CD4-positive, alpha-beta T cell treated with Interleukin-21 for 1 hour (primary cell): ENCODE measurements at regions not wholly inside any gene's neighbourhood (a gene's known extent, or its start where the extent isn't known, plus 50 kb on each side); places are given as distances from the start of the nearest gene placed in this dataset.
"Not testable (repeated sequence)": the region's sequence is repeated elsewhere in the genome, so short reads cannot be mapped to it uniquely, and the experiment has no call there.

Experiments
- DNase-seq: peaks from one replicate; pipeline ENCODE4 v3.0.0-alpha.2; 2020

DNA sequence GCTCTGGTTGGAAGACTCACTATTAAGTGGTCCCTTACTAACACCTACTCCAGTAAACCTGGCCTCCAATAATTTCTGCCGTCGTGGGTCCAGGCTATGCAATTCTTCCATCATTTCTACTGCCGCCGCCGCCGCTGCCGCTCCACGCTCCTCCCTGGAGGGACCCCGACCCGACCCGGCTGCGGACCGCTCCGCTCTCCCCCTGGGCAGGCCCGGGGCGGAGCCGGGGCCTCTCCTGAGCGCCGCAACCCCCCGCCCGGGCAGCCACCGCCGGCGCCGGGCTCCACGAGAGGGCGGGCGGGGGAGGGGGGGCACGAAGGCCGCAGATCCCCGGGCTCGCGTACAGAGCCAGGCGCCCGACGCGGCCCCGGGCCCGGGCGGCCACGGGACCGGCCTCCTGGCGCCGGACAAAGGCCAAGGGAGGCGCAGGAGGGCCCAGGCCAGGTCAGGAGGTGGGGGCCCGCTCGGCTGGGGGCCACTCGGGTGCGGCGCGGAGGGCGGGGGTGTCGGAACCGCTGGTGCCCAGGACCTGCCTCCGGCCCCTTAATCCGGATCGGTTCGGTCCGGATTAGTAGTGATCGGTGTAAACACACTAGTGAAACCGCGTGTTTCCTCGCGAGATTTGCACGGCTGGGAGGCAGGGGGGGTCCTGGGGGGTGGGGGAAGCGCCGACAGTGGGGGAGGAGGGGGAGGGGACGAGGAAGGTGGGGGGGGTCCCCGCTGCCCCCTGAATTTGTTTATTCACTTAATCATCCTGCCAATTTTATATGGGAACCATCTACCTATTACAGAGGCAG, 215.1 kb upstream of the CCL2 start:
- DNase-seq = peak; percentile 67

- no peak for DNase-seq
Observed at GRCh38 chr17:34045990-34046389, 209.1 kb upstream of the CCL2 start.

DNA sequence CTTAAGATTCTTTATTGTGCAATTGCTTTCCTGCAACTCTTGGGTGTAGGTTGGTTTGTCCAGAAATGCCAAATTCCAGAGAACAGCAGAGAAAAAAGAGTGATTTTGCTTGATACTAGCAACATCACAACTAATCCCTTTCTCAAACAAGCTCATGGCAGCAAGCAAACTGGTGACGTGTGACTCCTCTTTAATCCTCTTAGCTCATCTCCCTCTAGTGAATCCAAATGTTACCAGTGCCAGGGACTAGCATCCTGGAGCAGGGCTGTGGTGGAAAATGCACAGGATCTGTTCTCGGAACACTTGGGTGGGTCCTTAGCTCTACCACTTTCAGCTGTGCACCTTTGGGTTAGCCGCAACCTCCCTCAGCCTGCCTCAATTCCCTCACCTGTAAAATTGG, 204.0 kb upstream of the CCL2 start:
- no peak for DNase-seq

- DNase-seq = no peak
Observed at GRCh38 chr17:34054495-34054894, 200.6 kb upstream of the CCL2 start.

DNA sequence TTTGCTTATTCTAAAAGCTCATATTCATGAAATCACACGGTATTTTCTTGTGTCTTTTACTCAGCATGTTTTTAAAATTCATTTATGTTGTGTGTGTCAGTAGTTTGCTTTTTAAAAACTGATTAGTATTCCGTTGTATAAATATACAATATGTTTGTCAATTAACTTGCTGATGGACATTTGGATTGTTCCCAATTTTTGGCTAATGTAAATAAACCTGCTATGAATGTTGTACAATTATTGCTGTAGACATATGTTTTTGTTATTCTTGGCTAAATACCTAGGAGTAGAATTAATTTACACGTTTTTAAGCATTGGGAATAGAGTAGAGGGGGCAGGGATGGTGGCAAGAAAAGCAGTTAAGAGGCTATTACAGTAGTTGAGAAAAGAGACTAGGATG, 199.5 kb upstream of the CCL2 start:
- no peak for DNase-seq

DNA sequence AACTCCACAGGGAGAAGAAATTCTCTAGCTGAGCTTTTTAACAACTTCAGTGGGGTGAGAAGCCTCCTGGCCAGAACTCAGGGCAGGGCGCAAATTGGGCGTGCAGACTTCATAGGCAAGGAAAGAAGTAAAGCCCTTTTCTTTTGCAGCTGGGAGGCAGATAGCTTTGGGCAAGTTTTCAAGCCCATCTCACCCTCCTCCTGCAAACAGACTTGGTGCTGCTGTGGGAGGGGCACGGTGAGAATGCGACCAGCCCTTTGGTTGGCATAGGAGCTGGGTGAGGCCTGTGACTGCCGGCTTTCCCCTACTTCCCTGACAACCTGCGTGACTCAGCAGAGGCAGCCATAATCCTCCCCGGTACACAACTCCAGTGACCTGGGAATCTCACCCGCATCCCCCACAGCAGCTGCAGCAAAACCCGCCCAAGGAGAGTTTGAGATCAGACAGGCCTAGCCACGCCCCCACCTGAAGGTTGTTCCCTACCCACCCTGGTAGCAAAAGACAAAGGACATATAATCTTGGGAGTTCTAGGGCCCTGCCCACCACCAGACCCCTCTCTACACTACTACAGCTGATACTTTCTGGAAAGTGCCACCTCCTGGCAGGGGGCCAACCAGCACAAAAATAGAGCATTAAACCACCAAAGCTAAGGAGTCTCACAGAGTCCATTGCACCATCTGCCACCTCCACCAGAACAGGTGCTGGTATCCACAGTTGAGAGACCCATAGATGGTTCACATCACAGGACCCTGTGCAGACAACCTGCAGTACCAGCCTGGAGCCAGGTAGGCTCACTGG, 195.5 kb upstream of the CCL2 start:
- DNase-seq = no peak

DNA sequence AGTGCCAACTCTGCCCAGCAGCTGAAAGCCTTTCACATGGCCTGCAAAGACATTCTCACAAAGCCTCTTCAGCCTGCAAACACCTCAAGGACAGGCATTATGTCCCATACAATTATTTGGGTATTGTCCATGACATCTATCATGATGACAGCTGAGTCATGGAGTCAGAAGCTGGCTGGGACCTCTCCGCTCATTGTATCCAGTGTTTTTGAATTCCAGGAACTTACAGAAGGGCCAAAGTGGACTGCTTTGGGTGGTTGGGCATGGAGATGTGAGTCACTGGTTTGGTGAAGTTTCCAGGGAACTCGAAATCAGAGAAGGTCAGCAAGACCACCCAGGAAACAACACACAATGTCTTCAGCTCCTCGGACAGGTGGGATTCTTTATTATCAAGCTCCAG, 188.6 kb upstream of the CCL2 start:
- DNase-seq = no peak

- DNase-seq = no peak
Observed at GRCh38 chr17:34067011-34067410, 188.1 kb upstream of the CCL2 start.

GRCh38 chr17:34068571-34068970, 186.5 kb upstream of the CCL2 start:
- DNase-seq = no peak

DNA sequence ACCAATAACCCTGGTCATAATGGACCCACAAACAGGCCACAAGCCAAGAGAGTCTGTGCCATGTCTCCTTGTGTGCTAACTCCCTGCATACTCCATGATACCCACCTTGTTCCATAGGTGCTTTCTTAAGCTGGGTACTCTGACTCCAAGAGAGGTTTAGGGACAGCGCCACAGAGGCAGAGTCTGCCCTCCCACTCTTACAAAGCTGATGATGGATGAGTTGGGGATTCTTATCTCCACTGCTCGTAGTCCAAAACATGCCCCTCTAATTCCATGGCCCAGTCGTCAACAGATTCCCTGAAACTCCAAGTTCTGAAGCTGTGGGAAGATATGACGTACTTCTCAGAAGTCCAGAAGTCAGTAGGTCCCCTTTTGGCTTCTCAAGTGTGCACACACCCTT, 184.4 kb upstream of the CCL2 start:
- no peak for DNase-seq

DNA sequence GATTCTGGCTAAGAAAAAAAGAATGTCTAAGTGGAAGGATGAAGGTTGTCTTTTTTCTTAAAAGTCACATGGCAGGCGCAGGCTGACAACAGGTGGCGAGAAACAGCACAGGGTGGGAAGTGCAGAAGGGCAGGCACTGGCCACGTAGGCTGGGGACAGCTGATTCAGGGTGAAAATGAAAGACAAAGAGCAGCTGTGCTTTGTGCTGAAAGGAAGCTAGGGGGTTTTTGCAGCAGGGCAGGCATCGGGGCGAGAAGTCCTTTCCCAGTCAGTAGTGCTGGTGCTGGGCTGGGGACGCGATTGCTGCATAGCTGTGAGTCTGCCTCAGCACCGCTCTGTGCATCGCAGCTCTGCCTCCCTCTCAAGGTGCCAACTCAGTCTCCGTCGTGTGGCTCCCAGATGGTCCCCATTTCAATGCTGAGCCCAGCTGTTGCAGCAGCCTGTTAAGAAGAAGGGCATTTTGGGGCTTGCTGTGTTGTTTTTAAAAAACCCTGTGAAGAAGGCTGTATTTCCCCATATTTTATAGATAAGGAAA, 183.1 kb upstream of the CCL2 start:
- DNase-seq = no peak

DNA sequence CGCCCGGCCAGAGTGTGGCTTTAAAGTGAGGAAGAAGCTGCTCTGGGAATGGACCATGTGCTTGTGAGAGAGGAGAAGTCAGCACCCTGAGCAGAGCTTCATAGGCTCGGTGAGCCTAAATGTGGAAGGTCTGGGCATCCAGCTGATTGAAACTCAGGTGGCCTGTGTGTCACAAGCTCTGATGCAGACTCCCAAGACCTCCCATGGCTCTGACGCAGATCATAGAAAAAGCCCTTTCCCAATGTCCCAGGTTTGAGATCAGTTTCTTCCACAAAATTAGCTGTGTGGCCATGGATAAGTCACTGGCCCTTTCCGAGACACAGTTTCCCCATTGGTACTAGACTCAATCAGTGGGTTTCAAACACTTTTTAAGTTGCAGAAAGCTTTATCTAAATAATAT, 180.0 kb upstream of the CCL2 start:
- no peak for DNase-seq

- DNase-seq = no peak
Observed at GRCh38 chr17:34076743-34077631, 178.1 kb upstream of the CCL2 start.

DNA sequence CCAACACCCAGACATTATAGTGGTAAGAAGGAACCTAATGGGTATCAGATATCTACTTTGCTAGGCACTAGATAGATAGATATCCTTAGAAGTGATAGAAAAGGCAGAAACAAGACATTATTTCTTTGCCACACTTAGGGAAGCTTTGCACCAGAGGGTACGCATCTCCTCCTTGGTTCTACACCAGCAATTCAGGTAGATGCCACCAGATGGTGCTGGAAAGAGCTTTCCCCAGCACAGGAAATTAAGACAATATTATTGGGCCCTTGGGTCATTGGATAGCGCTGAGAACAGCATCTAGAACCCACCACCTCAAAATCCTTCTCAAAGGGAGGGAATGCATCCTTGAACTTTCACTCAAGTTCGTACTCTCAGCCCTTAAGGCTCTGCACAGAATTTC, 173.8 kb upstream of the CCL2 start:
- DNase-seq = no peak

- no peak for DNase-seq
Observed at GRCh38 chr17:34082404-34082803, 172.7 kb upstream of the CCL2 start.

- not testable (repeated sequence) for DNase-seq
Observed at GRCh38 chr17:34089042-34089441, 166.0 kb upstream of the CCL2 start.

DNA sequence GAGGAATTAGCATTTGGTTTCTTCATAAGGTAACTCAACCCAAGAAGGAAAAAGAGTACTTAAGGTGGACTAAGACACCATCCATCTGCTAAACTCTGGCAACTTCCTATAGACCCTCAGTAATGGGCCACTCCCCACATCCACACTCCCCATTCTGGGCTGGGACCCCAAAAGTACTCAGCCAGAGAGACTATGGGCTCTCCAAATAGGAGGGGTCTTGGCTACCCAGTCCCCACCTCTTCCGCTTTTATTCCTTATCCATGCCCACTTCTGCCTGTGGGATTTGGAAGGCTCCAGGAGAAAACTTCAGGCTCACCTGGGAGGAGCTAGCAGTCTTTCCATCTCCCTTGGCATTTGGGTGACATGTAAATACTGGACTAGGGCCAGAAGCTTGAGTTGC, 164.5 kb upstream of the CCL2 start:
- no peak for DNase-seq

- DNase-seq = no peak
Observed at GRCh38 chr17:34091975-34092374, 163.1 kb upstream of the CCL2 start.

DNA sequence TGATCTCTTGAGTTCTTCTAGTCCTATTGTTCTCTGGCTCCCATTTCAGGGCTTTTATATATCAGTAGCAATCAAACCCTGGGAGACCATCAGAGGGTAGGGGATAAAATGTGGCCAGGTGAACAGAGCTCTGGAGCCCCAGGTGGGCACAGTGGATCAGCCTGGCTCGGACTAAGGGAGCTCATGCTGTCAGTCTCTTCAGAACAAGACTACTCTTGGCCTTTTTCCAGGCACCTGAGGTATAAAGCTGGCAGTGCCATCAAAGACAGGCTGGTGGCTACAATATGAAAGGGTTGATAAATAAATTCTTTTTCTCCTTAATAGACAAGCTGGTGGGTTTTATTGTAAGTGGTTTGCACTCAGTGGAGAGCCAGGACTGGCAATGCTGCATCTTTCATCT, 160.0 kb upstream of the CCL2 start:
- DNase-seq = no peak

GRCh38 chr17:34098699-34099098, 156.4 kb upstream of the CCL2 start:
- no peak for DNase-seq

DNA sequence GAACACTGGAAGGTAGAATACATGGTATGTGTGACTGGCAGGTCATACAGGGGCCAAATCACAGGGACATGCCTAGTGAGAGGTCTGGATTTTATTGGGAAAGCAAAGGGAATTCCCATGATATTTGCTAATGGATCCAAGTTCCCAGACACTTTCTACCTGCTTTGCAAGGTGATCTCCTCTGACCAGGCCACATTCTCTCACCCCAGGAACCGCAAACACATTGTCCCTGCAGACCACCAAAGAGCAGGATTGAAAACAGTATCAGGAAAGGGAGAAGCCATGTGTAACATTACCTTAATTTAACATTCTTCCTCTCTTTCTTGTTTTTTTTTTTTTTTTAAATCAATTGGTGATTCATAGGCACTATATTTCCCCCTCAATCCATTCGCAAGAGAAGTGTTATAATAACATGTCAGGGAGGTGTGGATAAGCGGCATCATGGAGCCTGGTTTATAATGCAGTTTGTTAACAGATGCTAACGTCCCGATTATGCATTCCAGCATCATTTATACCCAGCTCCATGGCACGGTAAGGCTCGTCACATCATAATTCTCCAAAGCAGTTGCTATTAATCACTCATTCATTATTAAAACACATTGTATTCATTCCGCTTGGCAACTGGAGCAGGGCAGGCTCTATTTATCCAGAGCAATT, 155.1 kb upstream of the CCL2 start:
- DNase-seq = no peak

DNA sequence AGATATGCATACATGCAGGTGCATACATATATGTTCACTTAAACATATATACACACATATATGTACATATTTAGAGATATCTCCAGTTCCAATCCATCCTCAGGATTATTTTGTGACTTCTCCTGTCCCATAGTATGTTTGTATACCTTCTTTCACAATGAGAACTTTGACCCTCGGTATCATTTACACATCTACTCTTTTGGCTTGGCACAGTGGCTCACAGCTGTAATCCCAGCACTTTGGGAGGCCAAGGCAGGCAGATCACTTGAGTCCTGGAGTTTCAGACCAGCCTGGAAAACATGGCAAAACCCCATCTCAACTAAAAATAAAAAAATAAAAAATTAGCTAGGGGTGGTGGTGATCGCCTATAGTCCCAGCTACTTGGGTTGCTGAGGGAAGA, 148.1 kb upstream of the CCL2 start:
- no peak for DNase-seq

- no peak for DNase-seq
Observed at GRCh38 chr17:34110315-34110714, 144.8 kb upstream of the CCL2 start.
